ENCODE measurements at regions not wholly inside any gene's neighbourhood (a gene's known extent, or its start where the extent isn't known, plus 50 kb on each side); places are given as distances from the start of the nearest gene placed in this dataset.

DNA sequence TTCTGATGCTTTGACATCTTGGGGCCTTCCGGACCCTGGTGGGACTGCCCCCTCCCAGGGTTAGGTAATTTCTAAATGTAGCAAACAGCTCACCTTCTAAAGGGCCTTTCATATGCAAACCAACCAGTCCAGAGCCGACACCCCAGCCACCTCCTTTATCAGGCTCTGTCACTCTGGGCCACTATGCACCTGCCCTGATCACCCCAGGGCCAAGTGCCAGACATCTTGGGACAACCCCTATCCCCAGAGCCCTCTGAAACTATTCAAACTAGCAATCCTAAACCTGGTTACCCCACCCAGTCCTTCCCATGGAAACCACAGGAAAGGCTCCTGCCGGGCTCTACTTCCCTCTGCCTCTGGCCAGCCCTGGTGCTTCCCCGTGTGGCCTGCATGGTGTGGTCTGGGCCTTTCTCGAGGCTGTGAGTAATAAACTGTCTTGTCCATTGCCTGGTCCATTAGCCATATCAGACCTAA, 91.2 kb upstream of the TNRC6C start (continued):
- TF ChIP-seq, protein P1, sequence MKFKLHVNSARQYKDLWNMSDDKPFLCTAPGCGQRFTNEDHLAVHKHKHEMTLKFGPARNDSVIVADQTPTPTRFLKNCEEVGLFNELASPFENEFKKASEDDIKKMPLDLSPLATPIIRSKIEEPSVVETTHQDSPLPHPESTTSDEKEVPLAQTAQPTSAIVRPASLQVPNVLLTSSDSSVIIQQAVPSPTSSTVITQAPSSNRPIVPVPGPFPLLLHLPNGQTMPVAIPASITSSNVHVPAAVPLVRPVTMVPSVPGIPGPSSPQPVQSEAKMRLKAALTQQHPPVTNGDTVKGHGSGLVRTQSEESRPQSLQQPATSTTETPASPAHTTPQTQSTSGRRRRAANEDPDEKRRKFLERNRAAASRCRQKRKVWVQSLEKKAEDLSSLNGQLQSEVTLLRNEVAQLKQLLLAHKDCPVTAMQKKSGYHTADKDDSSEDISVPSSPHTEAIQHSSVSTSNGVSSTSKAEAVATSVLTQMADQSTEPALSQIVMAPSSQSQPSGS (IDR thresholded peaks at IDR 0.05; ENCODE audit: low read length) = no peak
- TF ChIP-seq BCL11A (IDR thresholded peaks at IDR 0.05; ENCODE audit: low read depth in 2 of 2, low read length in 2 of 2) (no peak), ASH2L (IDR thresholded peaks at IDR 0.05; ENCODE audit: low read length) (no peak), EZH2 (IDR thresholded peaks at IDR 0.05; ENCODE audit: low read depth, low read length, severe bottlenecking) (no peak), CEBPB (IDR thresholded peaks at IDR 0.05; ENCODE audit: low read depth, low read length) (no peak), CBX8 (IDR thresholded peaks at IDR 0.05; ENCODE audit: borderline replicate concordance, low read depth, low read length) (no peak), JUND (IDR thresholded peaks at IDR 0.05; ENCODE audit: low read length) (no peak)
